Renal cortex interstitium (tissue), 11 donors: ENCODE measurements at regions not wholly inside any gene's neighbourhood (a gene's known extent, or its start where the extent isn't known, plus 50 kb on each side); places are given as distances from the start of the nearest gene placed in this dataset.
"Not testable (repeated sequence)": the region's sequence is repeated elsewhere in the genome, so short reads cannot be mapped to it uniquely, and the experiment has no call there.

Experiments
- DNase-seq, 11 donors: peaks; one replicate each; pipeline ENCODE4 v3.0.0-alpha.2; 2013; ENCODE audit warnings: low read depth in 9 of 11, low spot score in 4 of 11; ENCODE audit errors: extremely low read depth in 1 of 11

DNA sequence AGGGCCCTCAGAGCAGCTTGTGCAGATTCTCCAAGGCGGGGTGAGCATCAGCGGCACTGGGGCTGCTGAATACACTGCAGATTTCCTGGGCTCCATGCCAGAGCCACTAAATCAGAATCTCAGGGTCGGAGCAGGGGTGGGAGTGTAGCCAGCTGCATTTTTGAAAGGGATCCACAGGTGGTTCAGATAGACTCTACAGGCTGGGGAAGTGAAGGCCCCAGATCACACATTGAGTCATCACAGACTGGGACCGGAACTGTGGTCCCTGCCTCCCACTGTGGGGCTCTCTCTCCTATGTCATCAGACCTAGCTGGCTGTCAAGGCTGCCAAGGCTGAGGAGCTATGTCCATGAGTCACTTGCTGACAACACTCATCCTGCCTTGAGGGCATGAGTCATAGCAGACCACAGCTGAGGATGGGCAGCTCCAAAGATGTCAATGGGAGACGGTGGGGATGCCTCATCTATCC lies 162.3 kb upstream of the MAMLD1 start:
- peak in 6 of 11 donors; percentile 5 to 34 (median 26) for DNase-seq

DNA sequence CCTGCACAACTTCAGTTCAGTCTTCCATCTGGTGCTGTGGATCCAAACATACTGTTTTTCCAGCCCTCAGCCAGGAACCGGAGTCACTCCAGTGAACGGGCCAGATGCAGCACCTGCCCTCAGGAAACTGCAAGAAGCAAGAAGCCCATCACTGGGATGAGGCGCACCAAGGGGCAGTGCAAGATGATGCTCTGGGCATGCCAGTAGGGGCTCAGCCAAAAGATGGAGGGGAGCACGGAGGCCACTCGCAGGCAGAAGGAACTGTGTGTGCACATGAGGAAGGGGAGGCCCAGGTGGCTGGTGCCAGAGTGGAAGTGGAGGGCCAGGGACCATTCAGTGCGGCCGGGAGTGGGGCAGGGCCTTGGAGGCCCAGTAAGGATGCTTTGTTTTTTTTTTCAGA lies 161.7 kb upstream of the MAMLD1 start:
- no peak for DNase-seq

DNA sequence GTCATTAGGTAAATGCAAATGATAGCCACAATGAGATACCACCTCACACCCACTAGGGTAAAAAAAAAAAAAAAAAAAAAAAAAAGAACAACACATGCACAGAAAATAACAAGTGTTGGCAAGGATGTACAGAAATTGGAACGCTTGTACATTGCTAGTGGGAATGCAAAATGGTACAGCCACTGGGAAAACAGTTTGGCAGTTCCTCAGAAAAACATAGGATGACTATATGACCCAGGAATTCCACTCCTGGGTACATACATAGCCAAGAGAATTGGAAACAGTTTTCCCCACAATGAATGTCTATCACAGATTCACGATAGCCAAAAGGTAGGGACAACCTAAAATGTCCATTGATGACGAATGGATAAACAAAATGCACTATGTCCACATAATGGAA lies 161.3 kb upstream of the MAMLD1 start:
- no peak for DNase-seq

DNA sequence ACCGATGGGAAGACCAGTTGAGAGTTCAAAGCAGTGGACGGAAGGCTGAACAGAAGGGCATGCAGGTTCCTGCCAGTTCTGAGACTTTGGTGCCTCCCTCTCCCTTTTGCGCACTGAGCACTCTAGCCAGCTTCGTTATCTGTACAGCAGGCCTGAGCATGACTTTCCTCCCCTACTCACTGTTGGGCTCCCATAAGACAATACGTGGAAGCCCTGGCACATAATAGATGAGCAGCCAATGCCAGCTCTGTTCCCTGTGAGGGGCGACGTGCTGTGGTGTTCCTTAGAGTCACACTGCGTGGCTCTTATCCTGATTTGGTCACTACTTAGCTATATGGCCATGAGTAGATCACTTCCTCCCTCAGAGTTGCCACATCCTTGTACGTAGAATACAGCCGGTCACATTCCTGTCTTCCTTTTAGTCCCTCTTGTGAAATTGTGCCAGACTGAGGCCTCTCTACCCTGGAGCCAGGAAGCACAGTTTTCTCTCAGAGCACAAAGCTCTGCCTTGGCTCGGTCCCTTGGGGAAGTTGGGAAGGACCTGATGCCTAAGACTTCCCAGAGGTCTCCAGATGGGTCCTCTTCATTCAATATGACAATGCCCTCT lies 160.4 kb upstream of the MAMLD1 start:
- no peak for DNase-seq

GRCh38 chrX:150203248-150203645 lies 159.9 kb upstream of the MAMLD1 start:
- DNase-seq = no peak

GRCh38 chrX:150205011-150205410 lies 158.1 kb upstream of the MAMLD1 start:
- no peak for DNase-seq

GRCh38 chrX:150207733-150208132 lies 155.4 kb upstream of the MAMLD1 start:
- no peak for DNase-seq

GRCh38 chrX:150211988-150212387 lies 151.1 kb upstream of the MAMLD1 start:
- no peak for DNase-seq

DNA sequence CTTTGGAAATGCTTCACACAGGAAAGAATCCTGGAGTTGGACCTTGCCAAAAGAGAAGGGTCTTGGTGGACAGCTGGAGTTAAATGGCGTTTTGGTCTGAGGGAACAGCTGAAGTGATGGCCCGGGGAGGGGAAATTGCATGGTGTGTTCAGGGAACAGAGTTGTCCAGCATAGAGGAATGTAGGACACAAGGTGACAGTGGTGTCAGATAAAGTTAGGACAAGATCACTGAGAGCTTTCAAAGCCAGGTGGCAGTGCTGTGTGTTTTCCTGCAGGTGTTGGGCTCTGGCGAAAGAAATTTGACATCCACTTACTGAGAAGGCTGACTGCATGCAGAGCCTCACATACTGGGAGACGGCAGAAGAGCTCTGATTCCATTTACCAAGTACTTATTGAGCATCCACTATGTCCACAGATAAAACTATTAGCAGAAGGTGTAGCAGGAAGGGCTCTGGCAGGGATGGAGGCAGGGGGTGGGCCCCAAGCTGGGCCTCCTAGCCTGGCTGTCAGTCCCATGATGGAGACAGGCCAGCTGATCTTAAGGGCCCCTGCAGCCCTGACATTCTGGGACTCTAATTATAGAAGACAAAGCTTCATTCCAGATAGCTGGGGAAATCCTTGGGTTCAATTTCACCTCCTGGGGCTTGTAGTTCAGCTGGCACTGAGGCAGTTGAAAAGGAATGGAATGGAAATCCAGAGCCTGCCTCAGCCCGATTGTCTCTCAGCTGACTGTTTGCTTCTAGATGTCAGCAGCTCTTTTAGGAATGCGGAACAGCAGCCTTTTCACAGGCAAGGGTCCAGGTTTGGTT lies 150.2 kb upstream of the MAMLD1 start:
- no peak for DNase-seq

- no peak for DNase-seq
These were observed 149.6 kb upstream of the MAMLD1 start for GRCh38 chrX:150213481-150214030.

- not testable (repeated sequence) for DNase-seq
These were observed 147.1 kb upstream of the MAMLD1 start for GRCh38 chrX:150216000-150216399.

GRCh38 chrX:150216716-150217115 lies 146.4 kb upstream of the MAMLD1 start:
- DNase-seq = no peak

DNA sequence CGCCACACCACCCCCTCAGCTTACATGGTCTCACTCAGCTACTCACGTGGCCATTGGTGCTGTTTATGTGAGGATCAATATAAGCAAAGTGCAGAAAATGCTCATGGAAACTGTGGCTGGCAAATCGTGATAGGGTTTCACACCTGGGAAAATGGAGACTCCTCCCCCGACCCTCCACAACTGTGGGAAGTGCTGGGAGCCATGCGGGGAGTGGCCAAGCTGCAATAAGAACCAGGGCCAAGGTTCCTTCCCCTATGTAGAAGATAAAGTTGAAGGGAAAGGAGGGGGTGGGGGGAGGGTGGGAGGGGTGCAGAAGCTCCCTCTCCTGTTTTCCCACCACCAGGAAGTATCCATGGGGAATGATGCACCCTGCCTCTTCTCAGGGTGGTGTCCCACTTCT lies 145.5 kb upstream of the MAMLD1 start:
- DNase-seq = no peak

GRCh38 chrX:150219374-150220185 lies 143.5 kb upstream of the MAMLD1 start:
- no peak for DNase-seq

GRCh38 chrX:150223176-150224015 lies 139.7 kb upstream of the MAMLD1 start:
- no peak for DNase-seq

DNA sequence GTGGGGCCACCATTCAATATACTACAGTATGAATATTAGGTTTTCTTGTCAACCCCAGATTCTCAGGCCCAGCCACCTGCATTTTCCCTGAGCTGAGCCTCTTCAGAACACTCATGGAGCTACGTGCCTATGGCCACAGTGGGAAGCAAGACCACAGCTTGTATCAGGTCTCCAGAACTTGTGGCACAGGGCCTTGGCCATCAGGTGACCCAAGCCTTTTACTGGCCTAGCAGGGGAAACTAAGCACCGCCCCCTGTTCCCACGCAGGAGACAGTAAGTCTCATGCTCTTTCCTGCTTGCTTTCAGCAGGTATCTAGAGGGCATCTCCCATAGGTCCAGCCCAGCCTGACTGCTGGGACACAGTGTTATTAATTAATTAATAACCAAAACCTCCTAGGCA lies 138.4 kb upstream of the MAMLD1 start:
- no peak for DNase-seq

DNA sequence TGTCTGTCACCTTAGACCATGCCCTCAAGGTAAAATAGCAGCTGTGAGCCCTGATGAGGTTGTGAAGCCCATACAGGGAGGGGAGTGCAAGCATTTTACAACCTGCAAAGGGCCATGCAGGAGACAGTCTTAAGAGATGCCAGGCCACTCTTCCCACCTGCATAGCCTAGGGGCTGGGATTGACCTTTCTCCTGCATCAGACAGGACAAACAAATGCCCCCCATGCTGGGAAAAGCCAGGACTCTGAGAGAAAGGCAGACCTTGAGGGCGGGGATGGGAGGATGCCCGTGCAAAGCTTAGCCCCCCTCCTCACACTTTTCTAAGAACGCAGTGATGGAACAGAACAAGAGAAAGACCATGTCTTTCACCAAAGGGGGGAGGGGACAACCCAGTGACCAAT lies 137.9 kb upstream of the MAMLD1 start:
- no peak for DNase-seq

- DNase-seq = no peak
These were observed 137.4 kb upstream of the MAMLD1 start for GRCh38 chrX:150225756-150226155.
